Breast epithelium (tissue), 3 donors: ENCODE measurements at regions not wholly inside any gene's neighbourhood (a gene's known extent, or its start where the extent isn't known, plus 50 kb on each side); places are given as distances from the start of the nearest gene placed in this dataset.

Experiments used
- CTCF ChIP-seq, 3 donors: fragments of 450-650 bp; IDR thresholded peaks; one replicate each; pipeline ENCODE4 v1.5.1; 2016 to 2017; ENCODE audit warnings: antibody characterized with exemption in 3 of 3, mild to moderate bottlenecking in 3 of 3, moderate library complexity in 3 of 3
- POLR2A ChIP-seq: fragments of 450-650 bp; IDR thresholded peaks from one replicate; pipeline ENCODE4 v1.6.1; 2016; ENCODE audit warnings: antibody characterized with exemption, mild to moderate bottlenecking, moderate library complexity

GRCh38 chr10:129391464-129391863 lies 75.6 kb upstream of the MGMT start:
- no peak for TF ChIP-seq CTCF (IDR thresholded peaks at IDR 0.05)
- no peak for TF ChIP-seq POLR2A
